HG02623 (cell line): ENCODE measurements at regions not wholly inside any gene's neighbourhood (a gene's known extent, or its start where the extent isn't known, plus 50 kb on each side); places are given as distances from the start of the nearest gene placed in this dataset.

Source experiments
- ATAC-seq: cut with Tn5 transposase; IDR thresholded peaks from one replicate; pipeline ENCODE4 v1.9.1; 2021; ENCODE audit warnings: moderate library complexity; ENCODE audit not compliant: unreplicated experiment

GRCh38 chr22:23415490-23415851 lies 164.6 kb downstream of the IGLL1 start:
- no peak for ATAC-seq

GRCh38 chr22:23414727-23415489 lies 165.2 kb downstream of the IGLL1 start:
- no peak for ATAC-seq

- ATAC-seq = no peak
These were observed 168.4 kb downstream of the IGLL1 start for GRCh38 chr22:23411739-23412138.

- ATAC-seq = no peak
These were observed 169.7 kb downstream of the IGLL1 start for GRCh38 chr22:23410411-23410810.

DNA sequence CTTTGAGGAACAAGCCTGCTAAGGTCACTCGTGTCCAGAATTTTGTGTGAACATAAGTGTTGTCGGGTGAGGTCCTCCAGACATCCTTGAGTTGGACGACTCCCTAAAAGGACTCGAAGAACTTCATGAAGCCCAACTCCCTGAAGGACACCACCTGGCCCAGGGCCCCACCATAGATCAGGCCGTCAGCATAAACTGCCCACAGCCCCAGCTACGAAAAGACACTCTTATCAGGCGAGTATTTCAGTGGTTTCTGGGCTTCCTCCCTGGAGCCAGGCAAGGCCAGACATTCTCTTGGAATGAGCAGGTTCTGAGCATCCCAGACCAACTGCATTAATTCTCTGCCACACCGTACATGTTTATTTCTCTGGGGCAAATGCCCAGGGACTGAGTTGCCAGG lies 170.1 kb downstream of the IGLL1 start:
- no peak for ATAC-seq

DNA sequence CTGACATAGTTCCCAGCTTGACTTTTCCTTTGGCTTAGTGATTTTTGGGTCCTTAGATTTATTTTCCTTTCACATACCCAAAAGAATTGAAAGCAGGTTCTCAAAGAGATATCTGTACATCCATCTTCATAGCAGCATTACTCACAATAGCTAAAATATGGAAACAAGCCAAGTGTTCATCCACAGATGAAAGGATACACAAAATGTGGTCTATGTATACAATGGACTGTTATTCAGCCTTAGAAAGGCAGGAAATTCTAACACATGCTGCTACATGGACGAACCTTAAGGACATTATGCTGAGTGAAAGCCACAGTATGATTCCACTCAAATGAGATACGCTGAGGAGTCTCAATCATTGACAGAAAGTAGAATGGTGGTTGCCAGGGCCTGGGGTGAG lies 171.8 kb downstream of the IGLL1 start:
- no peak for ATAC-seq

DNA sequence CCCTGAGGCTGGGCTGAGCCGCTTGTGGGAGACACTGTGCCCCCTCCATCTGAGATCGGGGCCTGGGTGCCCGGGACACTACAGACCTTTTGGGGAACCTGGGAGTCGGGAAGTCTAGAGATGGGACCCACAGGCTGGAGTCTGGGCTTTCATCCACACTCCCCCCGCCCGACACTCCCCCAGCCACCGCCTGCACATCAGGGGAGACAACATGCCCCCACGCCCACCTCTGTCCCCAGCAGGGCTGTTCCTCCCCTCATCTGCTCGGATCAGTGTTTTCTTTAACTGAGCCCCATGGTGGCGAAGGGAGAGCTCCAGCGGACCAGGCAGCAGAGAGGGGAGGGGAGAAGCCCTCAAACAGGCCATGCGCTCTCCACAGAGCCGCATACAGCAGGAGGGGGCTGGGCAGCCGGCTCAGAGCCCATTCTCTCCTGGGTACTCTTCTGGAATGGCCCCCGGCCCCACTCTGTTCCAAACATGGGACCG lies 174.7 kb downstream of the IGLL1 start:
- no peak for ATAC-seq

GRCh38 chr22:23404689-23405365 lies 175.3 kb downstream of the IGLL1 start:
- no peak for ATAC-seq

DNA sequence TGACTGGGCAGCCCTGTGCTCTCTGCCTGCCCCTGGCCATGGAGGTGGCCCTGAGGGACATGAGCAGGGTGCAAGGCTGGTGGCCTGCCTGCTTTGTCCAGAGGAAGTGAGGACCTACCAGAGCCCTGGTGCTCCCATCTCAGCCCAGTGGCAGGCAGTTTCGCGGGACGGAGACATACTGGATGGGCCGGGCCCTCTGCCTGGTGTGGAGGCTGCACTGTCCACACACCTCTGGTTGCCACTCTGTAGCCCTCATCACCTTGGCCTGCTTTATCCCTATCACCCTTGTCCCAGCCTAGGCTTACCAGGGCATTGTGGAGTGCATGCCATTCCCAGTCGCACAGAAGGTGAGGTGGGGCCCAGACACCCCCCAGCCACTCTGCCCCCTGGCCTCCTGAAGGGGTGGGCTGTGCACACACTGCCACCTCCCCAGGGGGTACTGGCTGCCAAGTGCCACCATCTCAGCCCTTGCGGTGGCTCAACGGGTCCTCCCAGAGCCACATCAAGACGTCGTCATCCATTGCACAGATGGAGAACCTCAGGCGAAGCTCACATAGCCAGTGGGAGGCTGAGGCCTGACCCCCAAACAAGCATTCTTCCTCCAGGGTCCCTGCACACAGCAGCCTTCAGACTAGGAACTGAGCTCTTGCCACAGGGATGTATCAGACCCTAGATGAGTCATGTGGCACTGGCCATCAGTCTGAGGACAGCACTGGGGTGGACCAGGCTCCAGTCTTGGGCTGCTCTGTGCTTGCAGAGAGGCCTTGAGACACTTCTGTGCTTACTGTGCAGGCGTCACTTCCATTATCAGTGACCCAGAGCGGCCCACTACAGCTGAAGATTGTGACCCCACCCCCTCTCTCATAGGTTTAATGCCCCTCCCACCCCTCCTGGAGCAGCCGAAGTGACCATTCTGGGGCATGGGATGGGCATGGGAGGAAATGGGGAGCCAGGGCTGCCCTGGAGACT lies 176.1 kb downstream of the IGLL1 start:
- no peak for ATAC-seq

GRCh38 chr22:23403152-23403719 lies 176.9 kb downstream of the IGLL1 start:
- no peak for ATAC-seq

DNA sequence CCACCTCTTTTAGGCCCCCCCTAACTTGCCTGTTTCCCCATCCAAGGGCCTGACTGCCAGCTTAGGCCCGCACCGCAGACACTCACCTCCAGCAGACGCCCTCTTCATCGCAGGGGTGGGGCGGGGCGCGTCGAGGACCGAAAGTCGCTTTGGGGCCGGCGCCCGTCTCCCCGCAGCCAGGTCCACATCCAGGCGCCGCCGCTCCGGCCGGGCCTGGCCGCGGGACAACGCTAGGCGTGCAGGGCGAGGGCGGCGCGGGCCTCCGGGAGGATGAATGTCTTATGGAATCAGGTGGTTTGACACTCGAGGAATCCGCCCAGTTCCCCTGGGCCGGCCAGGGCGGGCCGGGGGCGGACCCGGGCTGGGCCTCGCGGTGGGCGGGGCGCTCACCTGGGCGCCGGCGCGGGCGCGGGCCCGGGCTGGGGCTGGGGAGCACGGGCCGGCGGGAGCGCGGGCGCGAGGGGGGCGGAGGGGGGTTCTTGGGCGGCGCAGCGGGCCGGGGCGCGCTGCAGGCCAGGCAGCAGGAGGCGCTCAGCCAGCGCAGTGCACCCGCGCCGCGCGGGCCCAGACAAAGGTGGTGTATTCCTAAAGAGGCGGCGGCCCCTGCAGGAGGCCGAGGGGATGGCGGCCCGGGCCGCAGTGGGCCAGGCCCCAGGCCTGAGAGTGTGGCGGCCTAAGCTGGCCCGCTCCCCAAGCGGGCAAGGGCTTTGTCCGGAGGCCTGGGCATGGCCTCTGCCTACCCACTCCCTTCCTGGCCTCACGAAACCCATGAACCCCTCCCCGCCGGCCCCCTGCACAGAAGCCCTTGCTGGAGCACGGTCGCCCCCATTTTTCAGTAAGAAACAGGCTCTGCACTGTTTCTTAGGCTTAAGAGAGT lies 177.6 kb downstream of the IGLL1 start:
- ATAC-seq = no peak

GRCh38 chr22:23401910-23402274 lies 178.2 kb downstream of the IGLL1 start:
- no peak for ATAC-seq

DNA sequence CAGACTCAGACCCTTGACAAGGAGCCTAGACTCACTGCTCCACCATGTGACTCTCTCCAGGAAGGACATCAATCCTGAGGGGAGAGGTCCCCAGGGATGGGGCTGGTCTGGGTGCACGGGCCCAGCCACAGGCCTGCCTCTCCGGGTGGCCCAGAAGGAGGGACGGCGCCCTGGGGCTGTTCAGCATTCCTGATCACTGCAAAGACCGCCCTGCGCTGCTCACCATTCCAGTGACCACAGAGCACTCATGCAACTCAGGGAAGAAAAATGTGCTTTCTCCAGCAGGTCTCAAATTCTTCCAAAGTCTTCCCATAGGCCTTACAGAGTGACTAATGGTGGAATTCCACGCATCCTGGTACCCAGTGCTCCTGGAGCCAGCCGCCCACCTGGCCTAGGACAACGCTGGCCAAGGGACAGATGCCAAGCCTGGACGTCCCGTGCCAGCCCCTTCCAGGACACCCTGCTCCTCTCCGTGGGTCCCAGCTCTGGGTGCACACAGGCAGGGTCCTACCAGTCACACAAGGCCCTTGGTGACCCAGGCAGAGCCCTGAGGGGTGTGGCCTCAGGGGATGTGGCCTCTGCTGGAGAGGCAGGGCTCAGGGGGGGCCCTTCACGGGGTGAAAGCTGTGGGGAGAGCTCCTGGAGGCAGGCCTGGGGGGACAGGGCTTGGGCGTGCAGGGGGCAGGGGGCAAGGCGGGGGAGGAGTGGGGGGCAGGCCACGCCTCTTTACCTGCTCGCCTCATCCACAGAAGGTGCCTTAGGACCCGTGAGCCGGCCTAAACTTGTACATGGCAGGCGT lies 178.8 kb downstream of the IGLL1 start:
- ATAC-seq = no peak

DNA sequence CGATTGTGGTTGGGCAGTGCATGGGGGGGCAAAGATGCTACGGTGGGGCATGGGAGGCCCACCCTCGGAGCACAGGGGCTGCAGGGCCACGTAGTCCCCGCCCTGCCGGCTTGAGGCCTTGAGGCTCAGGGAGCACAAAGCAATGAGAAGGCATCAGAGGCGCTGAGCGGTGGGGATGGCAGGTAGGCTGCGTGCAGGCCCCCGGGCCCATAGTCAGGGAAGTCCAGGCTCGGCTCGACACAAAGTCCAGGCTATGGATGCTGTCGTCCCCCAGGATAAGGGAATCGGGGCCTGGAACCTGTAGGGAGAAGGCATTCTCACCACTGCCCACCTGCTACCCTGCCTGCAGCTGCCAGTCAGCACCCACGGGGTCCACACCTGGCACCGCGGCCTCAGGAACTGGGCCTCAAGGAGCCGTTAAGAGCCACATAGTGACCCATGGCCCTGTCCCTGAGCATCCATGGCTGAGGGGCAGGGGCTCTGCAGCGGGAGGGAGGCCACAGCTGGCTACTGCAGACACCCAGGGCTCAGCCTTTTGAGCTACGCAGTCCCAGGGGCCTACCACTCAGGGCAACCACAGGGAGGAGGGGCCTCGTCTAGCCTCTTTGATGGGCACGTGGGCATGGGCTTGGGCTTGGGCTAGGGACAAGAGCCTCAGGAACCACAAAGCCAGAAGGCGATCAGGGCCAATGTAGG lies 179.7 kb downstream of the IGLL1 start:
- no peak for ATAC-seq

DNA sequence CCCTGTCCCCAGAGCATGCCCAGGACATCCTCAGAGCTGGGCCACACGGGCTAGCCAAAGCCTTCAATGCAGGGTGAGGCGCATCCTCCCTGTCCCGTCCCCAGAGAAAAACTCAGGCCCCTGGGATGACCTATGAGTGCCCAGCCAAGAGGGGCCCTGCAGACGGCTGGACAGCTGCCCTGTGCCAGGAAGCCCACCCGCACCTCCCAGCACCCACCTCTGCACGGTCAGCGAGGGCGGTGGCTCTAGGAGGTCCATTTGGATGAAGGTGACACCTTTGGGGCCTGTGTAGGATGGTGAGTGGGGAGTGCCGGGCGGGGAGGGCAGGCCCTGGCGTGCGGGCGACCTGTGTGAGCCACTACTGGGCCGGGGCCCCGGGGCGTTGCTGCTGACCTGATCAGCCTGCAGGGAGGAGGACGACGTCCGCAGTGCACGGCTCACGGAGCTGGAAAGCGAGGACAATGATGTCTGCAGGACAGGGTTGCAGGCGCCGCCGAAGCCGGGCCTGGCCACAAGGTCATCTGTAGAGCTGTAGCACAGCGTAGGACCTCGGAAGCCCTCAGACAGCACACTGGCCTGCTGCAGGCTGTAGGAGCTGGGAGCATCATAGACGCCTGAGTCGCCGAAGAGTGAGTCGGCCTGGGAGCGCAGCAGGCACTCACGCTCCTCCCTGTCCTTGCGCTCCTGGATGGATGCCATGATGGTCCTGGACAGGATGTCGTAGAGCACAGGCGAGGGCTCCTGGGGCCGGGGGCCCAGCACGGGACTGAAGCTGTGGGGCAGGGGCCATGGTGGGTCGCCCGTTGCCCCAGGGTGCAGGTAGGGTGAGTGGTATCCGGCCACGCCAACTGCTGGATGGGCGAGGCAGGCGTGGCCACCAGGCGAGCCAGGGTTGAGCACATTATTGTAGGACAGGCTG lies 180.5 kb downstream of the IGLL1 start:
- ATAC-seq = no peak

- no peak for ATAC-seq
These were observed 181.3 kb downstream of the IGLL1 start for GRCh38 chr22:23398701-23399366.
